ENCODE measurements at regions not wholly inside any gene's neighbourhood (a gene's known extent, or its start where the extent isn't known, plus 50 kb on each side); places are given as distances from the start of the nearest gene placed in this dataset.

- TF ChIP-seq, protein P1, sequence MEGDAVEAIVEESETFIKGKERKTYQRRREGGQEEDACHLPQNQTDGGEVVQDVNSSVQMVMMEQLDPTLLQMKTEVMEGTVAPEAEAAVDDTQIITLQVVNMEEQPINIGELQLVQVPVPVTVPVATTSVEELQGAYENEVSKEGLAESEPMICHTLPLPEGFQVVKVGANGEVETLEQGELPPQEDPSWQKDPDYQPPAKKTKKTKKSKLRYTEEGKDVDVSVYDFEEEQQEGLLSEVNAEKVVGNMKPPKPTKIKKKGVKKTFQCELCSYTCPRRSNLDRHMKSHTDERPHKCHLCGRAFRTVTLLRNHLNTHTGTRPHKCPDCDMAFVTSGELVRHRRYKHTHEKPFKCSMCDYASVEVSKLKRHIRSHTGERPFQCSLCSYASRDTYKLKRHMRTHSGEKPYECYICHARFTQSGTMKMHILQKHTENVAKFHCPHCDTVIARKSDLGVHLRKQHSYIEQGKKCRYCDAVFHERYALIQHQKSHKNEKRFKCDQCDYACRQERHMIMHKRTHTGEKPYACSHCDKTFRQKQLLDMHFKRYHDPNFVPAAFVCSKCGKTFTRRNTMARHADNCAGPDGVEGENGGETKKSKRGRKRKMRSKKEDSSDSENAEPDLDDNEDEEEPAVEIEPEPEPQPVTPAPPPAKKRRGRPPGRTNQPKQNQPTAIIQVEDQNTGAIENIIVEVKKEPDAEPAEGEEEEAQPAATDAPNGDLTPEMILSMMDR (IDR thresholded peaks at IDR 0.05; ENCODE audit: control insufficient read depth, extremely low read depth, insufficient read depth): no peak
- H3K4me3 ChIP-seq (ENCODE audit: low read depth, low read length): no peak overlapping the region
- no peak for DNase-seq (ENCODE audit: low read depth)
Measured at GRCh38 chr22:48346311-48346710, 1481.4 kb downstream of the BRD1 start.

- H3K4me3 ChIP-seq (ENCODE audit: low read depth, low read length): no peak overlapping the region
- TF ChIP-seq, protein P1 (IDR thresholded peaks at IDR 0.05; ENCODE audit: control insufficient read depth, extremely low read depth, insufficient read depth): no peak
- DNase-seq (ENCODE audit: low read depth): no peak
Measured at GRCh38 chr22:48345631-48346030, 1482.0 kb downstream of the BRD1 start.

- no peak overlapping the region for H3K4me3 ChIP-seq (ENCODE audit: low read depth, low read length)
- no peak for DNase-seq (ENCODE audit: low read depth)
- TF ChIP-seq, protein P1 (IDR thresholded peaks at IDR 0.05; ENCODE audit: control insufficient read depth, extremely low read depth, insufficient read depth): no peak
Measured at GRCh38 chr22:48343461-48343860, 1484.2 kb downstream of the BRD1 start.

- DNase-seq (ENCODE audit: low read depth): no peak
- H3K4me3 ChIP-seq (ENCODE audit: low read depth, low read length): no peak overlapping the region
- TF ChIP-seq, protein P1 (IDR thresholded peaks at IDR 0.05; ENCODE audit: control insufficient read depth, extremely low read depth, insufficient read depth): no peak
Measured at GRCh38 chr22:48342732-48343131, 1484.9 kb downstream of the BRD1 start.

GRCh38 chr22:48342016-48342415 lies 1485.7 kb downstream of the BRD1 start:
- no peak overlapping the region for H3K4me3 ChIP-seq (ENCODE audit: low read depth, low read length)
- no peak for DNase-seq (ENCODE audit: low read depth)
- TF ChIP-seq, protein P1 (IDR thresholded peaks at IDR 0.05; ENCODE audit: control insufficient read depth, extremely low read depth, insufficient read depth): no peak

GRCh38 chr22:48340727-48341709 lies 1486.7 kb downstream of the BRD1 start:
- no peak for DNase-seq (ENCODE audit: low read depth)
- H3K4me3 ChIP-seq (ENCODE audit: low read depth, low read length): no peak overlapping the region
- TF ChIP-seq, protein P1 (IDR thresholded peaks at IDR 0.05; ENCODE audit: control insufficient read depth, extremely low read depth, insufficient read depth): no peak
